Small intestine (tissue), 7 donors: ENCODE measurements at regions not wholly inside any gene's neighbourhood (a gene's known extent, or its start where the extent isn't known, plus 50 kb on each side); places are given as distances from the start of the nearest gene placed in this dataset.

ENCODE experiments used
- DNase-seq, 2 donors: peaks; one replicate each; pipeline versions ENCODE4 v3.0.0 to v3.0.0-alpha.2; 2013
- FAIRE-seq: peaks from 2 replicates; lab custom pipeline; 2012; peaks lifted over from hg19 to GRCh38; lab: Jason Lieb, UNC
- H3K27ac ChIP-seq, 3 donors: one replicate each; pipeline ENCODE4 v1.5.1; 2013; ENCODE audit warnings: low read length in 2 of 3, mild to moderate bottlenecking in 2 of 3, control low read depth in 1 of 3, inconsistent platforms in 1 of 3, low read depth in 1 of 3, moderate library complexity in 1 of 3
- H3K27me3 ChIP-seq, 3 donors: one replicate each; pipeline ENCODE4 v1.6.1; 2013; ENCODE audit warnings: low read length in 3 of 3, inconsistent platforms in 1 of 3; ENCODE audit not compliant: control insufficient read depth in 3 of 3, insufficient read depth in 3 of 3
- H3K36me3 ChIP-seq, 3 donors: one replicate each; pipeline ENCODE4 v1.6.1; 2013; ENCODE audit warnings: low read length in 3 of 3, inconsistent platforms in 1 of 3, low read depth in 1 of 3, mild to moderate bottlenecking in 1 of 3, moderate library complexity in 1 of 3; ENCODE audit not compliant: control insufficient read depth in 3 of 3, insufficient read depth in 2 of 3
- H3K4me1 ChIP-seq, 3 donors: one replicate each; pipeline ENCODE4 v1.6.1; 2013; ENCODE audit warnings: low read length in 2 of 3, inconsistent platforms in 1 of 3, low read depth in 1 of 3, mild to moderate bottlenecking in 1 of 3, moderate library complexity in 1 of 3; ENCODE audit not compliant: control insufficient read depth in 3 of 3, insufficient read depth in 2 of 3
- H3K4me3 ChIP-seq, 3 donors: one replicate each; pipeline ENCODE4 v1.5.1; 2013; ENCODE audit warnings: low read length in 3 of 3, control low read depth in 1 of 3, inconsistent platforms in 1 of 3, low read depth in 1 of 3, mild to moderate bottlenecking in 1 of 3, moderate library complexity in 1 of 3
- H3K9me3 ChIP-seq, 2 donors: one replicate each; pipeline ENCODE4 v1.6.1; 2013; ENCODE audit warnings: low read depth in 1 of 2, low read length in 1 of 2; ENCODE audit not compliant: control insufficient read depth in 2 of 2, insufficient read depth in 1 of 2
- WGBS, 3 donors: extraction: QIAGEN DNeasy Blood & Tissue Kit; methylation state at CpG; one replicate each; pipeline ENCODE4 v1.1.7; 2013; 5-methylcytosine and 5-hydroxymethylcytosine counted together
- donor health status: healthy with polysubstance abuse.
- donor health status: control.
- donor health status: control.
- donor health status: Bipolar disorder and iron deficiency.
- donor health status: healthy.

GRCh38 chr20:24866742-24867141, 82.3 kb upstream of the CST7 start:
- Histone ChIP-seq H3K4me3 (no peak overlapping the region), H3K27me3 (no peaks in the 10 kb centered on the region), H3K9me3 (peaks cover 2 to 16% of the 10 kb centered on the region in 2 donors), H3K36me3 (no peaks in the 10 kb centered on the region), H3K27ac (no peak overlapping the region), H3K4me1 (no peaks in the 10 kb centered on the region)
- WGBS, 3 donors = 88 to 95% (median 93%) methylated on average over 4 of the region's 4 CpGs
- FAIRE-seq (no peak), DNase-seq (no peak)

GRCh38 chr20:24867556-24867955, 81.5 kb upstream of the CST7 start:
- no peaks in the 10 kb centered on the region for H3K4me1 ChIP-seq
- peaks cover 2 to 16% of the 10 kb centered on the region in 2 donors for H3K9me3 ChIP-seq
- no peaks in the 10 kb centered on the region for H3K27me3 ChIP-seq
- WGBS, 3 donors = 83 to 89% (median 87%) methylated on average over 8 of the region's 8 CpGs
- no peak for FAIRE-seq
- no peak overlapping the region for H3K27ac ChIP-seq
- no peak overlapping the region for H3K4me3 ChIP-seq
- H3K36me3 ChIP-seq = no peaks in the 10 kb centered on the region
- no peak for DNase-seq

- Histone ChIP-seq H3K4me1 (no peaks in the 10 kb centered on the region), H3K36me3 (no peaks in the 10 kb centered on the region), H3K9me3 (peaks cover 2 to 16% of the 10 kb centered on the region in 2 donors), H3K4me3 (no peak overlapping the region), H3K27me3 (no peaks in the 10 kb centered on the region), H3K27ac (no peak overlapping the region)
- DNase-seq (no peak), FAIRE-seq (no peak)
- WGBS, 3 donors = 78 to 85% (median 79%) methylated on average over 10 of the region's 10 CpGs
Observed at GRCh38 chr20:24868396-24868927, 80.6 kb upstream of the CST7 start.

- no peaks in the 10 kb centered on the region for H3K27me3 ChIP-seq
- no peaks in the 10 kb centered on the region for H3K4me1 ChIP-seq
- no peak overlapping the region for H3K27ac ChIP-seq
- DNase-seq (no peak), FAIRE-seq (no peak)
- no peak overlapping the region for H3K4me3 ChIP-seq
- WGBS, 3 donors = 68 to 76% (median 69%) methylated on average over 6 of the region's 6 CpGs
- peaks cover 2 to 16% of the 10 kb centered on the region in 2 donors for H3K9me3 ChIP-seq
- H3K36me3 ChIP-seq = no peaks in the 10 kb centered on the region
Observed at GRCh38 chr20:24868959-24869358, 80.1 kb upstream of the CST7 start.

- Histone ChIP-seq H3K27ac (no peak overlapping the region), H3K4me3 (no peak overlapping the region), H3K36me3 (no peaks in the 10 kb centered on the region), H3K4me1 (no peaks in the 10 kb centered on the region), H3K27me3 (no peaks in the 10 kb centered on the region), H3K9me3 (peaks cover 0 to 9% of the 10 kb centered on the region in 2 donors)
- FAIRE-seq = no peak
- 77 to 88% (median 80%) methylated on average over 3 of the region's 3 CpGs for WGBS, 3 donors
- DNase-seq = no peak
Observed at GRCh38 chr20:24870057-24870456, 79.0 kb upstream of the CST7 start.

- H3K27me3 ChIP-seq = no peaks in the 10 kb centered on the region
- H3K9me3 ChIP-seq = peaks cover 0 to 2% of the 10 kb centered on the region in 2 donors
- no peaks in the 10 kb centered on the region for H3K36me3 ChIP-seq
- H3K4me3 ChIP-seq = no peak overlapping the region
- H3K27ac ChIP-seq = no peak overlapping the region
- FAIRE-seq (no peak), DNase-seq (no peak)
- WGBS, 3 donors = 80 to 88% (median 84%) methylated on average over 8 of the region's 8 CpGs
- H3K4me1 ChIP-seq = no peaks in the 10 kb centered on the region
Observed at GRCh38 chr20:24870881-24871280, 78.2 kb upstream of the CST7 start.

GRCh38 chr20:24871480-24872213, 77.4 kb upstream of the CST7 start:
- no peak overlapping the region for H3K27ac ChIP-seq
- no peak overlapping the region for H3K4me3 ChIP-seq
- no peak for FAIRE-seq
- 61 to 73% (median 67%) methylated on average over 13 of the region's 13 CpGs for WGBS, 3 donors
- no peaks in the 10 kb centered on the region for H3K36me3 ChIP-seq
- H3K4me1 ChIP-seq = no peaks in the 10 kb centered on the region
- DNase-seq = no peak
- no peaks in the 10 kb centered on the region for H3K27me3 ChIP-seq
- no peaks in the 10 kb centered on the region for H3K9me3 ChIP-seq

GRCh38 chr20:24872291-24873024, 76.6 kb upstream of the CST7 start:
- Histone ChIP-seq H3K4me3 (no peak overlapping the region), H3K36me3 (no peaks in the 10 kb centered on the region), H3K27me3 (no peaks in the 10 kb centered on the region), H3K4me1 (no peaks in the 10 kb centered on the region), H3K9me3 (no peaks in the 10 kb centered on the region), H3K27ac (no peak overlapping the region)
- DNase-seq (no peak), FAIRE-seq (no peak)
- 51 to 67% (median 56%) methylated on average over 12 of the region's 12 CpGs for WGBS, 3 donors
